ENCODE measurements at regions not wholly inside any gene's neighbourhood (a gene's known extent, or its start where the extent isn't known, plus 50 kb on each side); places are given as distances from the start of the nearest gene placed in this dataset.
"Not testable (repeated sequence)": the region's sequence is repeated elsewhere in the genome, so short reads cannot be mapped to it uniquely, and the experiment has no call there.

- H3K4me3 ChIP-seq (ENCODE audit: low read depth, low read length): no peak overlapping the region
- no peak for TF ChIP-seq CTCF (IDR thresholded peaks at IDR 0.05; ENCODE audit: insufficient read depth, low read length)
- DNase-seq (ENCODE audit: low read depth): peak; percentile 52
Observed at GRCh38 chr3:28050885-28051284, 190.5 kb upstream of the CMC1 start.

- TF ChIP-seq CTCF (IDR thresholded peaks at IDR 0.05; ENCODE audit: insufficient read depth, low read length): no peak
- no peak overlapping the region for H3K4me3 ChIP-seq (ENCODE audit: low read depth, low read length)
- peak; percentile 76 for DNase-seq (ENCODE audit: low read depth)
Observed at GRCh38 chr3:28053759-28054158, 187.7 kb upstream of the CMC1 start.

GRCh38 chr3:28056806-28057205 is 184.6 kb upstream of the CMC1 start:
- DNase-seq (ENCODE audit: low read depth): no peak
- no peak for TF ChIP-seq CTCF (IDR thresholded peaks at IDR 0.05; ENCODE audit: insufficient read depth, low read length)
- no peak overlapping the region for H3K4me3 ChIP-seq (ENCODE audit: low read depth, low read length)

GRCh38 chr3:28057539-28057938 is 183.9 kb upstream of the CMC1 start:
- DNase-seq (ENCODE audit: low read depth): no peak
- H3K4me3 ChIP-seq (ENCODE audit: low read depth, low read length): no peak overlapping the region
- TF ChIP-seq CTCF (IDR thresholded peaks at IDR 0.05; ENCODE audit: insufficient read depth, low read length): no peak

- DNase-seq (ENCODE audit: low read depth): not testable (repeated sequence)
Observed at GRCh38 chr3:28059199-28059598, 182.2 kb upstream of the CMC1 start.

GRCh38 chr3:28066020-28066419 is 175.4 kb upstream of the CMC1 start:
- no peak for TF ChIP-seq CTCF (IDR thresholded peaks at IDR 0.05; ENCODE audit: insufficient read depth, low read length)
- H3K4me3 ChIP-seq (ENCODE audit: low read depth, low read length): no peak overlapping the region
- DNase-seq (ENCODE audit: low read depth): no peak

More at GRCh38 chr3:28059199-28059598, 182.2 kb upstream of the CMC1 start:
- not testable (repeated sequence) for H3K4me3 ChIP-seq (ENCODE audit: low read depth, low read length)

- no peak for DNase-seq (ENCODE audit: low read depth)
- no peak overlapping the region for H3K4me3 ChIP-seq (ENCODE audit: low read depth, low read length)
- TF ChIP-seq CTCF (IDR thresholded peaks at IDR 0.05; ENCODE audit: insufficient read depth, low read length): no peak
Observed at GRCh38 chr3:28067014-28067413, 174.4 kb upstream of the CMC1 start.
